ENCODE measurements at regions not wholly inside any gene's neighbourhood (a gene's known extent, or its start where the extent isn't known, plus 50 kb on each side); places are given as distances from the start of the nearest gene placed in this dataset.
"Not testable (repeated sequence)": the region's sequence is repeated elsewhere in the genome, so short reads cannot be mapped to it uniquely, and the experiment has no call there.

GRCh38 chr1:57578099-57578498 is 154.2 kb upstream of the DAB1 start:
- no peak overlapping the region for H3K27ac ChIP-seq
- no peaks in the 10 kb centered on the region for H3K27me3 ChIP-seq
- H3K9me3 ChIP-seq (ENCODE audit: low read depth): no peaks in the 10 kb centered on the region
- H3K4me1 ChIP-seq (ENCODE audit: insufficient read depth): no peaks in the 10 kb centered on the region
- H3K4me3 ChIP-seq: no peak overlapping the region
- no peak for DNase-seq (ENCODE audit: low spot score)
- no peaks in the 10 kb centered on the region for H3K9me2 ChIP-seq (replicated peaks; ENCODE audit: insufficient read depth)
- no peak overlapping the region for H3K4me2 ChIP-seq
- no peaks in the 10 kb centered on the region for H3K79me2 ChIP-seq
- no peaks in the 10 kb centered on the region for H3K36me3 ChIP-seq (replicated peaks; ENCODE audit: insufficient read depth, low read depth)
- TF ChIP-seq CTCF (IDR thresholded peaks at IDR 0.05; ENCODE audit: poor library complexity) (no peak), EZH2phosphoT487 (IDR thresholded peaks at IDR 0.05; ENCODE audit: low read depth, severe bottlenecking, unreplicated experiment) (no peak), EZH2 (IDR thresholded peaks at IDR 0.05; ENCODE audit: borderline replicate concordance) (no peak)
- H2AFZ ChIP-seq: no peak overlapping the region
- WGBS (ENCODE audit: low lambda C conversion rate, missing lambda C conversion rate): 93% methylated on average over 2 of the region's 2 CpGs
- no peaks in the 10 kb centered on the region for H4K20me1 ChIP-seq (ENCODE audit: insufficient read depth, poor library complexity, severe bottlenecking)

- H2AFZ ChIP-seq: no peak overlapping the region
- 36% methylated on average over 6 of the region's 6 CpGs for WGBS (ENCODE audit: low lambda C conversion rate, missing lambda C conversion rate)
These were observed 152.9 kb upstream of the DAB1 start for GRCh38 chr1:57576756-57577155.

GRCh38 chr1:57572016-57572415 is 148.2 kb upstream of the DAB1 start:
- Histone ChIP-seq H3K27me3 (no peaks in the 10 kb centered on the region), H3K27ac (no peak overlapping the region), H2AFZ (no peak overlapping the region), H3K9me2 (replicated peaks; ENCODE audit: insufficient read depth) (no peaks in the 10 kb centered on the region), H3K9me3 (ENCODE audit: low read depth) (no peaks in the 10 kb centered on the region), H3K4me1 (ENCODE audit: insufficient read depth) (no peaks in the 10 kb centered on the region), H4K20me1 (ENCODE audit: insufficient read depth, poor library complexity, severe bottlenecking) (no peaks in the 10 kb centered on the region), H3K4me2 (no peak overlapping the region), H3K79me2 (no peaks in the 10 kb centered on the region), H3K4me3 (no peak overlapping the region), H3K36me3 (replicated peaks; ENCODE audit: insufficient read depth, low read depth) (no peaks in the 10 kb centered on the region)
- WGBS (ENCODE audit: low lambda C conversion rate, missing lambda C conversion rate): 88% methylated on average over 4 of the region's 4 CpGs
- DNase-seq (ENCODE audit: low spot score): no peak
- no peak for TF ChIP-seq EZH2 (IDR thresholded peaks at IDR 0.05; ENCODE audit: borderline replicate concordance)
- TF ChIP-seq CTCF (IDR thresholded peaks at IDR 0.05; ENCODE audit: poor library complexity): no peak
- TF ChIP-seq EZH2phosphoT487 (IDR thresholded peaks at IDR 0.05; ENCODE audit: low read depth, severe bottlenecking, unreplicated experiment): no peak

More at GRCh38 chr1:57576756-57577155, 152.9 kb upstream of the DAB1 start:
- Histone ChIP-seq H3K36me3 (replicated peaks; ENCODE audit: insufficient read depth, low read depth) (no peaks in the 10 kb centered on the region), H3K4me2 (no peak overlapping the region), H3K27me3 (no peaks in the 10 kb centered on the region), H3K4me1 (ENCODE audit: insufficient read depth) (no peaks in the 10 kb centered on the region), H3K9me2 (replicated peaks; ENCODE audit: insufficient read depth) (no peaks in the 10 kb centered on the region), H3K4me3 (no peak overlapping the region), H3K27ac (no peak overlapping the region), H3K9me3 (ENCODE audit: low read depth) (no peaks in the 10 kb centered on the region), H4K20me1 (ENCODE audit: insufficient read depth, poor library complexity, severe bottlenecking) (no peaks in the 10 kb centered on the region), H3K79me2 (no peaks in the 10 kb centered on the region)
- peak; percentile 73 for DNase-seq (ENCODE audit: low spot score)
- TF ChIP-seq CTCF (IDR thresholded peaks at IDR 0.05; ENCODE audit: poor library complexity) (no peak), EZH2phosphoT487 (IDR thresholded peaks at IDR 0.05; ENCODE audit: low read depth, severe bottlenecking, unreplicated experiment) (peak; percentile 94)

GRCh38 chr1:57558066-57558465 is 134.2 kb upstream of the DAB1 start:
- H3K4me2 ChIP-seq; H3K36me3 ChIP-seq (replicated peaks; ENCODE audit: insufficient read depth, low read depth); H3K9me3 ChIP-seq (ENCODE audit: low read depth); H3K9me2 ChIP-seq (replicated peaks; ENCODE audit: insufficient read depth); H3K4me3 ChIP-seq; H3K79me2 ChIP-seq; H2AFZ ChIP-seq; H3K27ac ChIP-seq; H4K20me1 ChIP-seq (ENCODE audit: insufficient read depth, poor library complexity, severe bottlenecking); DNase-seq (ENCODE audit: low spot score); H3K4me1 ChIP-seq (ENCODE audit: insufficient read depth): not testable (repeated sequence)
- peaks cover 11% of the 10 kb centered on the region for H3K27me3 ChIP-seq
- WGBS (ENCODE audit: low lambda C conversion rate, missing lambda C conversion rate): 88% methylated on average over 3 of the region's 3 CpGs
